ENCODE measurements at regions not wholly inside any gene's neighbourhood (a gene's known extent, or its start where the extent isn't known, plus 50 kb on each side); places are given as distances from the start of the nearest gene placed in this dataset.
"Not testable (repeated sequence)": the region's sequence is repeated elsewhere in the genome, so short reads cannot be mapped to it uniquely, and the experiment has no call there.

GRCh38 chr15:96213045-96213444, 117.5 kb upstream of the NR2F2 start:
- H3K27ac ChIP-seq: no peak overlapping the region
- H3K27me3 ChIP-seq (ENCODE audit: low read depth): no peaks in the 10 kb centered on the region
- H3K4me1 ChIP-seq: no peaks in the 10 kb centered on the region
- no peaks in the 10 kb centered on the region for H3K9me3 ChIP-seq
- DNase-seq: no peak
- intact Hi-C loops (cut with DNase I): no loop called here
- TF ChIP-seq CTCF (IDR thresholded peaks at IDR 0.05): no peak
- H3K36me3 ChIP-seq: no peaks in the 10 kb centered on the region
- ATAC-seq: no peak
- no peak overlapping the region for H3K4me3 ChIP-seq

- no peaks in the 10 kb centered on the region for H3K27me3 ChIP-seq (ENCODE audit: low read depth)
- H3K36me3 ChIP-seq: no peaks in the 10 kb centered on the region
- DNase-seq (no peak), ATAC-seq (no peak)
- H3K9me3 ChIP-seq: no peaks in the 10 kb centered on the region
- TF ChIP-seq CTCF (IDR thresholded peaks at IDR 0.05): no peak
- no peak overlapping the region for H3K27ac ChIP-seq
- H3K4me1 ChIP-seq: no peaks in the 10 kb centered on the region
- no peak overlapping the region for H3K4me3 ChIP-seq
- intact Hi-C loops (cut with DNase I): no loop called here
These were observed 116.6 kb upstream of the NR2F2 start for GRCh38 chr15:96213896-96214295.

GRCh38 chr15:96216481-96216880, 114.0 kb upstream of the NR2F2 start:
- H3K27me3 ChIP-seq (ENCODE audit: low read depth); intact Hi-C loops (cut with DNase I); H3K36me3 ChIP-seq; DNase-seq; H3K4me1 ChIP-seq; H3K27ac ChIP-seq; H3K4me3 ChIP-seq; ATAC-seq; H3K9me3 ChIP-seq: not testable (repeated sequence)

GRCh38 chr15:96217983-96218382, 112.5 kb upstream of the NR2F2 start:
- Histone ChIP-seq H3K4me1 (no peaks in the 10 kb centered on the region), H3K27ac (no peak overlapping the region), H3K27me3 (ENCODE audit: low read depth) (no peaks in the 10 kb centered on the region), H3K36me3 (no peaks in the 10 kb centered on the region), H3K9me3 (no peaks in the 10 kb centered on the region), H3K4me3 (no peak overlapping the region)
- intact Hi-C loops (cut with DNase I): no loop called here
- ATAC-seq (no peak), DNase-seq (no peak)
- no peak for TF ChIP-seq CTCF (IDR thresholded peaks at IDR 0.05)

GRCh38 chr15:96218623-96219455, 111.7 kb upstream of the NR2F2 start:
- Histone ChIP-seq H3K27ac (no peak overlapping the region), H3K27me3 (ENCODE audit: low read depth) (no peaks in the 10 kb centered on the region), H3K36me3 (no peaks in the 10 kb centered on the region), H3K4me3 (no peak overlapping the region), H3K9me3 (no peaks in the 10 kb centered on the region), H3K4me1 (no peaks in the 10 kb centered on the region)
- intact Hi-C loops (cut with DNase I): no loop called here
- no peak for DNase-seq
- no peak for TF ChIP-seq CTCF (IDR thresholded peaks at IDR 0.05)
- no peak for ATAC-seq

- Histone ChIP-seq H3K4me3 (no peak overlapping the region), H3K4me1 (no peaks in the 10 kb centered on the region), H3K36me3 (no peaks in the 10 kb centered on the region), H3K27me3 (ENCODE audit: low read depth) (no peaks in the 10 kb centered on the region), H3K27ac (no peak overlapping the region), H3K9me3 (no peaks in the 10 kb centered on the region)
- DNase-seq (no peak), ATAC-seq (no peak)
- no peak for TF ChIP-seq CTCF (IDR thresholded peaks at IDR 0.05)
- intact Hi-C loops (cut with DNase I): no loop called here
These were observed 110.8 kb upstream of the NR2F2 start for GRCh38 chr15:96219681-96220080.

Data from lower lobe of right lung (tissue), 2 donors.